Stimulated activated CD8-positive, alpha-beta memory T cell treated with anti-CD3 and anti-CD28 coated beads, Interleukin-12 subunit alpha, Interleukin-12 subunit beta, amount 100 ng/mL, for 24 hours (primary cell): ENCODE measurements at regions not wholly inside any gene's neighbourhood (a gene's known extent, or its start where the extent isn't known, plus 50 kb on each side); places are given as distances from the start of the nearest gene placed in this dataset.

Experiments used
- DNase-seq: peaks from one replicate; pipeline ENCODE4 v3.0.0-alpha.2; 2020; ENCODE audit errors: extremely low read depth

DNA sequence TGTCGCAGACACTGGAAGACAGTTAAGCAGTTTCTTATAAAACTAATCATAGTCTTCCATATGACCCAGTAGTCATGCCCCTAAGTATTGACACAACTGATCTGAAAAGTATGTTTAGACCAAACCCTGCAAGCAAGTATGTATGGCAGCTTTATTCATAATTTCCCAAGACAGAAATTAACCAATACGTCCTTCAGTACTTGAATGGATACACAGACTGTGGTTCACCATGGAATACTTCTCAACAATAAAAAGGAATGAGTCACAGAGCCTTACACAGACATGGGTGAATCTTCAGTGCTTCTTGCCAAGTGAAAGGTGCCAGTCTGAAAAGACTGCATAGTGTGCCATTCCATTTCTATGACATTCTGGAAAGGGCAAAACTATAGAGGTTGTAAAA, 50.2 kb upstream of the AKR1E2 start:
- DNase-seq: no peak

DNA sequence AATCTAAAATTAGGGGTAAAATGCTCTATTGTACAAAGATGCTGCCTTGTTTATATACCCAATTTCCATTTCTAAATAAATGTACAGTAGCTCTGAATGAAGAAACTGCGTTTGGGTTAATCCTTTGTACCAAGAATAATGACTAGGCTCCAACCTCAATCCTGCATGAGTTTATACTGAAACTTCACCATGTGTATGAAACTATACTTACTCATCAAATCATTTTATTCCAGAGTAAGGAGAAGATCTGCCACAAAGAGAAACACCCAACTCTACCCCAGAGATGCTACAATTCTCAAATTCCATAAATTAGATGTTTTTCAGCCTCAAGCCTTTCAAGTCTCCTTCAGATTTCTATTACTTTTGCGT, 53.8 kb upstream of the AKR1E2 start:
- DNase-seq: no peak

DNA sequence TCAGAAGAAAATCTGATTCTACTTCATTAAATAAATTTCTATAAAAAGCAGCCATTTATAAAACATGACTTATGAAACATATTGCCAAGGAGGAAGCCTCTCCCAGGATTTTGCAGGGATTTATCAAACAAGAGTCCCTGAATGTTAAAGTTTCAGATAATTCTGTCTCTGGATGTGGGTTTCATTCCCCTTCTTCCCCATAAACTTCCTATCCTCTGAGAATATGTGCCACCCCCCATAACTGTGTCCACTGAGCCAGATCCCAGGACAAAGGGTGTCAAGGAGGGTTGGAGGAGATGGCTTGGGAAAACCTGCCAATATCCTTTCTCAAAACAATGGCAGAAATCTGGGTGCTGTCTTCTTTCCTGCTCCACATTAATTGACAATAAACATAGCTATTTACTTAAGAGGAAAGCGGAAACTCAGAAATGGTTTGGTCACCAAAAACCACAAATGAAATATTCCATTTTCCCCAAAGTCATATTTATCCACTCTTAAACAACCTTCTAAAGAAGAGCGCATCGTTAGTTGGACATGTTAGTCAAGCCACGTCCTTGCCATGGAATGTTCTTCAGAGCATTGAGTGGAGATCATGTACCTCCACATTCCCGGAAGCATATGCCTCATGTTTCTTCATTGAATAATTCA, 54.3 kb upstream of the AKR1E2 start:
- DNase-seq: no peak

DNA sequence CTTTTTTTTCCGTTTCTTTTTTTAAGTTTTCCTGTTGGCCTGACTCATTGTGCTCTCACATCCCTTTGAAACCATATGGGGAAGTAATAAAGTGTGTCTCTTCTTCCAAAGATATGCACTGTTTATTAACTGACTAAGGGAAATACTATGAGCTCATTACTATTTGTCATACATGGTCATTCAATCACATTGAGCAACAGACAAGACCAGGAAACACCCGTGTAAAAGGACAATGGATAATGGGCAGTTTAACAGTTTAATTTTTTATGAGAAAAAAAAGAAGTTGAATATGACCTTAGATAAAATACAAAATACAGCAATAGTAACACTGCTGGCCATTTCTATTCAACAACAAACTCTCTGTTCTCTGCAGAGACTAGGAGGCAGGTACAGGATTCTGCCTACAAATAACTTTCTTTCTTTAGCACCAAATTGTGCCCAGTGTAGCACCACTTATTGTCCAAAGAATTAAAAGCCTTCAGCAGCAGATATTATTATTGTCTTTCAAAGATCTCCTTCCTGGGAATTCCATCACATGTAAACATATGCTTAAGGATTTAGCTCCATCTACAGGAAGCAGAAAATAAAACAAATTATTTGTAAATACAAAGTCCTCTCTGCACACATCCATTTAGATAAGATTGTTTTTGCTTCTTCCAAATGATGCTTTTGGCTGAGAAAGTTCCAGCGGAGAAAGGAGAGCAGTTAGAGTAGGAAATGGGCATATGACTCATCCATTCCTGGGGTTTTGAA, 55.0 kb upstream of the AKR1E2 start:
- DNase-seq: no peak

DNA sequence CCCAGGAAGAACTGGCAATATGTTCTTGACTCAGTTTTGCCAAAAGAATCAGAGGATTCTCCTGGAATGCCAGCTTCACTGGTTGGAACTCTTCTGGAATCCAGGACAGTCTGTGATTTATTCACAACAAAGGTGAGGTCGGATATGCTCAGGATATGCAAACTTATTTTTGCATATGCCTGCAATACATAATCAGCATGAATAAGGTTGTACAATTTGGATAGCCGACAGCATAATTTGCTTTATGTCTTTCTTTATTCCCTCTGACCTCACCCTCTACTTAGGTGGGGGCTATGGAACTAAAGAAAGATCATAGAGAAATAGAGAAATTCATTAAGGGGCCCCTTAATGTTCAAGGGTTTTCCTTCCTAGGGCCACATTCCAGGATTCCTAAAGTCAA, 57.6 kb upstream of the AKR1E2 start:
- no peak for DNase-seq

DNA sequence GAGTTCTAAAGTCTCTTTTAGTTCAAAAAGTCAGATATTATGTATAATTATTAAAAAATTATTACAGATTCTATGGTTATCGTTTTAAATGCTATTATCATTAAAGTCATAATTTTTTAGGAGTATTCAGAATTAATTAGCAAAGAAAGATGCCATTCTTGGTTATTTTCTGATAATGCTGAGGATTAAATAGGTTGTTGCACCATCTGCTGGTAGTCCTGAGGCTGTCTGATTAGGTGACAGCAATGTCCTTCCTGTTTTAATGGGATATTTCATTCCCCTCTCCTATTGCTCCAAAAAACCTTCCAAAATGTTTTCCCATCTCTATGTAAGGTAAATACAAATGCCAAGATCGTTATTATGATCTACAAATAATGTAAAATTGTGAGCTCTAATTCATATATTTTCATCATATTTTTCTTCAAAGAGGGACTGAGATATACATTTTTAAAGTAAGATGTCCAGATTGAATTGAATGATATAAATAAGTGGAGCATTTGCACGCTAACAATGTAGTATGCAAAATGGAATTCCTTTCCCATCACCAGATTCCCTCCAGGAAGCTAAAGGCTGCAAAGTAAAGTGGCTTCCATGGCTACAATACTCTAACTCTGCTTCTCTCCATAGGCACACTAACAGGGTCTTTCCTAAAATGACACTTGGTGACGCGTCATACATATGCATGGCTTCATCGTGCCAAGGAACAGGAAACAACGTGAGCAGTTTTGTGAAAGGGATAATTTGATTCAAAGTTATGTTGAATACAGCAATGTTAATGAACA, 58.8 kb upstream of the AKR1E2 start:
- DNase-seq: no peak

DNA sequence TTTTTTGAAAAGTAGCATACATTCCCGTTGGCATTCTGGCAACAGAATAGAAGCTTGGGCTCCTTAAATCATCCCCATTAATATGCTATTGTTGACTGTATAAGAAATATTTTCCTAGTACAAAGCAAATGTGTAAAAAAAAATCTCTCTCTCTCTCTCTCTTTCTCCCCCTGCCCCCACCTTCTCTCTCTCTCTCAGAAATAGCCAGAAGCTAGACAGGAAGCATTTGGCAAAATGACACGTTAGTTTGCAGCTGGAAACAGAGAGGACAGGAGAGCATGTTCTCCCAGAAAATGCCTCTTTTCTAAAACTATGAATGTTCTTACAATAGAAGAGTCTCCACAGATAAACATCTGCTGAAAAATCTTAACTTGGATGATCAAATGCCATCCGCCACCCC, 59.6 kb upstream of the AKR1E2 start:
- no peak for DNase-seq

DNA sequence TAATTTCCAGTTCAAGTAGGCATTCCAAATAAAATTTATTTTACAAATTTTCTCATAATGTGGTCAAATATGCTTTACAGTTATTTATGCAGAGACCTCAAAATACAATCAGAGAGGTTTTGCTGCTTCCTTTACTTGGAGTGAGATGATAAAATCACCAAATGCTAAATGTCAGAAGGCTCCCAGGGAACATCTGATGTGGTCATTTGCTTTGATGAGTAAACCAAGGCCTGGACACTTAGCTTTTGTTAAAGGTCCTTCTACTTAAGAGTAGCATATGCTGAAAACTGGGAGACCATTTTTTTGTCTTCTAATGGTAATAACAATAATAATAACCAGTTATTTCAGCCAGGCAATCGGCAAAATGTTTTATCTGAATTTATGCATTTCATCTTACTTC, 60.6 kb upstream of the AKR1E2 start:
- DNase-seq: no peak

DNA sequence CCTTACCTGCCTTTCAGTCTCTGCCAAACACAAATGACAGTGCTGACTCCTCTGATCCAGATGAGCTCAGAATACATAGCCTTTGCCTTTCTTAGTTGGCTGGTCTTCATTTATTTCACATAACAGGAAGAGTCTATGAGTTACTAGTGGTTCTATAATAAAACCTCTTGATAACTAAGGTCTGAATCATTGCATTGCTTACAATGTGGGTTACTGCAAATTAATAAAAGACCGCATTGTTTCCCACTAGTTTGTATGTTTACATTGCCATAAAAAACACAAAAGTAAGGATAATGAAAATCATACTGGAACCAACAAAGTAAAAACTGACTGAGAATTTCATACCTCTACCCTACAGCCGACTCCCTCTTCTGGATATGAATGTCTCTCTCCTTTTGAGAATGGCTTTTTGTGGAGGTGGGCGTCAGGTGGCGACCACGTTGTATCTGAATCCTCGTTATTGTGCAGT, 62.0 kb upstream of the AKR1E2 start:
- no peak for DNase-seq

DNA sequence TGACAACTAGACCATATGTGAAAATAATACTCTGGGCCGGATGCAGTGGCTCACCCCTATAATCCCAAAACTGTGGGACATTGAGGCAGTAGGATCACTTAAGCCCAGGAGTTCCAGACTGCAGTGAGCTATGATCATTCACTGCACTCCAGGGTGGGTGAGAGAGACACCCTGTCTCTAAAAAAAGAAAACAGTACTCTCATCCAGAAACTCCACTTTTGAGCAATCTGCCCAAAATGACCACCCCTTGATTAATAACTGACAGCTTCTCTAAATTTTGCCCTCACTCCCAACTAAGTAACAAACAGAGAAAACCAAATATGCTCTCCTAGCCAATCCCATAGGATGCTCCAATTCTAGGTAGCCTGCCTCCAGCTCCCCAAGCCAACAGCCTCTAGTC, 62.5 kb upstream of the AKR1E2 start:
- DNase-seq: no peak

DNA sequence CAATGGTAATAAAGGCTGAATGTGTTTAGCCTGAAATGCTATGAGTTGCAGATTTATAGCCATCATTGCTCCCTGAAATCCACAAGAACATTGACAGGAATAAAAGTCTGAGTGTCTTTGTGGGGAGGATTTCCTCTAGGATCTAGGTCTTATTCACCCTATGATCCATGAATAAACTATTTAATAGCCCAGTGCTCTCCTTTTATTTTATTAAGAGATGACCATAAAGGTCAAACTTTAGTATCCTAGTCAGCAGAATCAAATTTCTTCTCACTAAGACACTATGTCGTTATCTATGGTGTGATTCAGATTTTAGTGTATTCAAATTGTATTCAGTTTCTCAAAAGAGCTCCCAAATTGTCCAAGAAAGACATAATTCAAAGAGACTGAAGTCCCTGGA, 67.8 kb upstream of the AKR1E2 start:
- DNase-seq: no peak

DNA sequence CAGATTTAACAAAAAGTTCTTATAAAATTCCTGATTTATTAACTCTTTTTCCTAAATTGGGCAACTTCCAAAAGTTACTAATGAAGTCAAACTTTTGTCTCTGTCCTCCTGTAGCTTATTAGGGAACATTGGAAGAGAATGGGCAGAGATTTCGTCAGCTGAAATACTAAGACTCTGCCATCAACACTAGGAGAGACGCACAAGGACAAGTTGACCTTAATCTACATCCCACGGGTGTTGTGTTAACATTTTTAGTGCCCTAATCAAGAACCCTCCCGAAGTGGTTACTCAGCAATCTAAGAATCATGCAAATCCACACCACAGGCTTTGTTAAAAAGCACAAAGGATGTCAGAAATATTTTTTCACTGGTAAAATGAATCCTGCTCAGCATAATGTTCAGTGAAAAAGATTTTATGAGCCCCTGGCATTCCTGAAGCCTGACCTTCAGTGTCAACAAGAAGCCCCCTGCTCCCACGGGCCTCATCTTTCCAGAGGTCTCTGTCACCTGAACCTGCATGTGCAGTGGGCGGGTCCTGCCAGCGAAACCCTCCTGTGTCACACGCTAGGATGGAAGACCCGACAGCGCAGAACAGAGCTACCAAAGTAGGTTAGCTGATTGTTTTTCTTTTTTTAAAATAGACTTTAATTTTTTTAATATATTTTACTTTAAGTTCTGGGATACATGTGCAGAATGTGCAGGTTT, 70.6 kb upstream of the AKR1E2 start:
- DNase-seq: no peak

DNA sequence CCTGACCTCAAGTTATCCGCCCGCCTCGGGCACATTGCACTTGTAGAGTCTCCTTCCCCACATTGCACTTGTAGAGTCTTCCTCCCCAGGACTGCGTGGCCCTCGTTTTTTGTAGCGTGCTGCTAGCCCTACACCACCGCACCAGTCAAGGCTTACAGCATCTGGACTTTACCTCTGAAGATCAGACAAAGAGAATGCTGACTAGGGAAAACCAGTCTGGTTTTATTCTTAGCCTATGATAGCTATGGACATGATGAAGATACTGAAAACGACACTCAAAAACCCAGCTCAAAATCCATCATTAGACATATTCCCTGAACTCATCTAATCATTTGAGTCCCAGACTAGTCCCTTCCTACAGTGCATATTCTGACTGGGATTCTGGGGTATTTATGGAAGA, 71.9 kb upstream of the AKR1E2 start:
- no peak for DNase-seq

DNA sequence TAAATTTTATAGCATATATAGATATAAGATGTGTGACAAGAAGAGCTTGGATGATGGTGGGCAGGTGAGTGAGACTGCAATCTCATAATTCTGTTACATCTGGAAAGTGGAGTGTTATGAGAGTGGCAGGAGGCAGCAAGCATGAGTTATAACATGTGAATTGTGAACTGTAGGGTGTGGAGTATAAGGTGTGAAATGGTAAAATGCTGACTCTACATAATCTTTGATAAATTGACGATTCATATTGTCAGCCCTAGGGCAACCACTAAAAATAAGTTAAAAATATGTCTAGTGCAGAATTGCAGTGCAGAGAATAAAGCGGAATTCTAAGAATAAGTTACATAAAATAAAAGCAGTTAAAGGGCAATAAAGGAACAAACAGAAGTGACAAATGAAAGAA, 74.8 kb upstream of the AKR1E2 start:
- DNase-seq: no peak

DNA sequence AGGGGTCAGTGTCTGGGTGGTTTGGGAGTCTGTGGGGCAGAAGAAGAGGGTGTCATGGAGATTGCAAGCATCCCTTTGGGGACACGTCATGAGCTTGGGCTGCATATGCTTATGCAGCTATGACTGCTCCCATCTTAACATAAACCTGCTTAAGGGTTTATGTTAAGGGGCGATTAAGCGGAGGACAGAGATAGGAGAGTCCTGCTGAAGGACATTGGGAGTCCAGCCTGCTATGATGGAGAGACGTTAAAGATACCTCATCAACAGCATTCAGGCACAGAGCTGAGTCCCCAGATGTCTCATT, 76.8 kb upstream of the AKR1E2 start:
- DNase-seq: no peak

DNA sequence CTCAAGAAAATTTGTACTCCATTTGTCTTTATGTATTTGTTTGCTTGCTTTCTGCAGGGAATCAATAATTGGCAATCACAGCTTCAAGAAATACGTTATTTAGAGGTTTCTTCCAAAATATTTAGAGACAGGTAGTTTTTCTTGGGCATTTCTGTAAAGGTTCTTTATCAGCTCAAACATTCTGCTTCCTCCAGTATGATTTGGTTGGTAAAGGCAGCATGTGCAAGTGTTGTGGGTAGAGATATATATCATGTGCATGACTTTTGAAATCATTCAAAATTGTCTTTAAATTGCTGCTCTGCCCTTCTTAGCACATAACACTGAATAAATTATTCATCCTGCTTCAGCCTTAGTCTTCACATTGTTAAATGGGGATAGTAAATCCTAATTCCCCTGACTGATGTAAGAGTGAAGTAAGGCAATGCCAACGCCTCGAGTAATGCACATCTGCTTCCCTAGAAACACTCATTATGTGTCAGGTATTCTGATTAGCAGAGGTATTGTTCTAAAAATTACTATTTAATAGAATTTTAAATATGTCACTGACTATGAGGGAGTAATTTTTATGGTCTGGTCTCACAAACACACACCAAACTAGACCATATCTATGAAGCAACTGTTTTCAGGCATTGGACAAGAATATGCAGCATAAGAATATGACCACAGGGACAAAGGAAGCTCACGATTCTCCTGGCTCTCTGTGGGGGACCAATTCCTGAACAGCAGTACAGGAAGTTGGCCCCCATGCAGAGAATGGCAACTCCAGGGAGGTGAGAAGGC, 77.3 kb upstream of the AKR1E2 start:
- no peak for DNase-seq

DNA sequence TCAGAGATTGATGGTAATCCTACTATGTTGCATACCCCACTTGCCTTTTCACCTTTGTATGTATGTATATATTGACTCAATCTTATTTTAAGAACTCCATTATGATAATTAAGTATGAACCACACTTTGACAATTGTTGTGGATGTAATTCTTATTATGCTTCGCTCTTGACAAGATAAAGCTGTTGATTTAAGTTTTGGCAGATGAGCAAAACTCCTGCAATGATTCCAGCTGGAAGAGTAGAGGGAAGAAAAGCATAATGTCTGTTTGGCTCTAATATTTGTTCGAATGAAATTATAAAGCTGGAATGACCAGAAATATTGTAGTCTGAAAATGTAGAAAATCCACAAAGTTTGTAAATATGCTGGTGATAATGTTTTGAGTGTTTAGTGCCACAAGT, 83.8 kb upstream of the AKR1E2 start:
- DNase-seq: no peak

DNA sequence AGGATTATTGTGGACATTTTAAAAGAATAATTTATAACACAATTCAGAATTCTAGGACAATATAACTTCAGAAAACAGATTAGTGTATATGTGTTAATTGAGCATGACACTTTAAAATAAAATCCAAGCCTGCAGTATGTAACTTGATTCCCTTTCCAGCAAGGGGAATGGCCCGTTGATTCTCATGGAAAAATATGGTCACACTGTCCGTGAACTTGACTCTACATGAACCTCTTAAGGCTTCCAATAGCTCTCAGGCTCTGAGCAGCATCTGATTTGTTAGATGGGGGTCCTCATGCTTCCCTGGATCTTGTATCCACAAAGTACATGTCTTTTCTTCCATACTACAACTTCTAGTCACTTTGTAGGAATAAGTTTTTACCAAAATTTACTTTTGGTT, 85.5 kb upstream of the AKR1E2 start:
- no peak for DNase-seq

DNA sequence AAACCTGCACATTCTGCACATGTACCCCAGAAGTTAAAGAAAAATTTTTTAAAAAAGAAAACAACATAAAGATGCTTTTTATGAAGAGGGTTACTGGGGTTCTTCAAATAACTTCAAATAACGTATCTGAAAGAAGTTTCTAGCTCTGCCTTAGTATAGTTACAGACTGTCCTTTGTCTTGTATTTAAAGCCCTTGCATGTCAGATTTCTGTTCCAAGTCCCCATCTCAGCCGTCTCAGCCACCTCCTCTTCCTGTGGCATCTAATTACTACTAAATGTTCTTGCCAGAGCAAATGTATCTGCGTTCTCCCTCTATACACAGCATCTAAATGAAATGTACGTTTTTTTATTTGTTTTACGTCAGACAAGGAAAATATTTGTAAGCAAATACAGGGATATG, 89.4 kb upstream of the AKR1E2 start:
- DNase-seq: no peak

DNA sequence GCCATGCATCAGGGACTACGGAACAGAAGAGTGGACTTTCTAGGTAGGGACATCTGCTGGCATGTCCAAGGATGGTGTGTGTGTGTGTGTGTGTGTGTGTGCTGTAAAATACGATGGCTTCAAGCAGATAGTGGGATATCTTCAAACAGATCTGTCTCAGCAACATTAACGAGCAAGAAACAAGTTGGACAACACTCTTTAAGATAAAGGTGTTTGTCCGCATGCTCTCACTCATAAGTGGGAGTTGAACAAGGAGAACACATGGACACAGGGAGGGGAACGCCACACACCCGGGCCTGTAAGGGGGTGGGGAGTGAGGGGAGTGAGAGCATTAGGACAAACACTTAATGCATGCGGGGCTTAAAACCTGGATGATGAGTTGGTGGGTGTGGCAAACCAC, 89.8 kb upstream of the AKR1E2 start:
- DNase-seq: no peak

DNA sequence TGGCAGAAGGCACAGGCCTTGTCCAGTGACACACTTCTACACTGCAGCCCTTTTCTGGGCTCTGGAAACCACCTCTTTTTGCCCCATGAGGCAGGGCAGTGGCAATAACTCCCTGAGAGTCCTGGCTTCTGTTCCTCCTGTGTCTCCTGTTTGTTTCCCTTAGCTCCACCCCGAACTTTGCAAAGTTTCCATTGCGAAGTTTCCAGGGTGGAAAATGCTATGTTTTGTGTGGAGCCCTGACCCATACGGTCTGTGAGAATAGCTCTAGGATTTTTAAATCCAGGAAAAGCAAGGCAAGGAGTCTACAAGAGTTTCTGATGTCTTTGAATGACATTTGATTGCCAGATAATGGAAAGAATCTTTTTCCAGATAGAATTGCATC, 92.2 kb upstream of the AKR1E2 start:
- no peak for DNase-seq
